Brain microvascular endothelial cell (primary cell): ENCODE measurements at regions not wholly inside any gene's neighbourhood (a gene's known extent, or its start where the extent isn't known, plus 50 kb on each side); places are given as distances from the start of the nearest gene placed in this dataset.

Source experiments
- DNase-seq: peaks from one replicate; pipeline ENCODE4 v3.0.0-alpha.2; 2020
- H3K27ac ChIP-seq: fragments of 250-450 bp; sonication (Bioruptor Pico); 2 replicates; pipeline ENCODE4 v1.5.1; 2020; ENCODE audit warnings: mild to moderate bottlenecking, moderate library complexity
- H3K27me3 ChIP-seq: fragments of 250-450 bp; sonication (Bioruptor Pico); replicated peaks from 2 replicates; pipeline ENCODE4 v1.5.1; 2020; ENCODE audit warnings: mild to moderate bottlenecking
- H3K36me3 ChIP-seq: fragments of 250-450 bp; sonication (Bioruptor Pico); replicated peaks from 2 replicates; pipeline ENCODE4 v1.5.1; 2020; ENCODE audit warnings: mild to moderate bottlenecking
- H3K4me3 ChIP-seq: 2 replicates; pipeline ENCODE4 v1.5.1; 2011; ENCODE audit warnings: low read depth, mild to moderate bottlenecking, control low read depth, low read length, moderate library complexity
- CTCF ChIP-seq: IDR thresholded peaks from 2 replicates; pipeline ENCODE4 v1.5.1; 2011; ENCODE audit warnings: low read depth, mild to moderate bottlenecking, moderate library complexity, low read length, control low read depth, inconsistent platforms; ENCODE audit errors: missing control alignments
- in situ Hi-C: cut with HindIII; loops from 2 replicates; pipeline ENCODE4 v1.10.0; 2017; ENCODE audit warnings: low sequenced_read_pairs, low pct_ligation_motif_present

GRCh38 chr13:78476910-78477309 is 126.4 kb downstream of the POU4F1 start:
- Histone ChIP-seq H3K27ac (no peak overlapping the region), H3K36me3 (no peaks in the 10 kb centered on the region), H3K4me3 (no peak overlapping the region), H3K27me3 (no peaks in the 10 kb centered on the region)
- no peak for TF ChIP-seq CTCF
- DNase-seq = no peak
- in situ Hi-C loops = no loop called here

- H3K36me3 ChIP-seq = no peaks in the 10 kb centered on the region
- no peak overlapping the region for H3K27ac ChIP-seq
- in situ Hi-C loops = no loop called here
- TF ChIP-seq CTCF = no peak
- DNase-seq = no peak
- H3K27me3 ChIP-seq = no peaks in the 10 kb centered on the region
- no peak overlapping the region for H3K4me3 ChIP-seq
Observed at GRCh38 chr13:78468621-78469020, 134.7 kb downstream of the POU4F1 start.

GRCh38 chr13:78465250-78465649 is 138.1 kb downstream of the POU4F1 start:
- no peak for TF ChIP-seq CTCF
- H3K27ac ChIP-seq = no peak overlapping the region
- DNase-seq = no peak
- no peaks in the 10 kb centered on the region for H3K27me3 ChIP-seq
- no peaks in the 10 kb centered on the region for H3K36me3 ChIP-seq
- no peak overlapping the region for H3K4me3 ChIP-seq
- in situ Hi-C loops = no loop called here

GRCh38 chr13:78460176-78460575 is 143.2 kb downstream of the POU4F1 start:
- DNase-seq = no peak
- Histone ChIP-seq H3K36me3 (no peaks in the 10 kb centered on the region), H3K27me3 (no peaks in the 10 kb centered on the region), H3K4me3 (no peak overlapping the region), H3K27ac (no peak overlapping the region)
- in situ Hi-C loops = no loop called here
- TF ChIP-seq CTCF = no peak

- in situ Hi-C loops = no loop called here
- no peaks in the 10 kb centered on the region for H3K36me3 ChIP-seq
- H3K4me3 ChIP-seq = no peak overlapping the region
- no peak for DNase-seq
- no peak overlapping the region for H3K27ac ChIP-seq
- no peak for TF ChIP-seq CTCF
- H3K27me3 ChIP-seq = no peaks in the 10 kb centered on the region
Observed at GRCh38 chr13:78443839-78444238, 159.5 kb downstream of the POU4F1 start.

GRCh38 chr13:78437781-78438180 is 165.6 kb downstream of the POU4F1 start:
- in situ Hi-C loops = no loop called here
- TF ChIP-seq CTCF = no peak

More at GRCh38 chr13:78437781-78438180, 165.6 kb downstream of the POU4F1 start:
- H3K27me3 ChIP-seq = no peaks in the 10 kb centered on the region
- no peak for DNase-seq
- no peaks in the 10 kb centered on the region for H3K36me3 ChIP-seq
- H3K27ac ChIP-seq = no peak overlapping the region
- H3K4me3 ChIP-seq = no peak overlapping the region
